DMS79 (cell line): ENCODE measurements at regions not wholly inside any gene's neighbourhood (a gene's known extent, or its start where the extent isn't known, plus 50 kb on each side); places are given as distances from the start of the nearest gene placed in this dataset.
A peak's percentile ranks its signal among the peaks of the same experiment; 100 is the strongest.

ENCODE experiments used
- DNase-seq: peaks from one replicate; lab custom pipeline; 2025; lab: John Stamatoyannopoulos, UW

DNA sequence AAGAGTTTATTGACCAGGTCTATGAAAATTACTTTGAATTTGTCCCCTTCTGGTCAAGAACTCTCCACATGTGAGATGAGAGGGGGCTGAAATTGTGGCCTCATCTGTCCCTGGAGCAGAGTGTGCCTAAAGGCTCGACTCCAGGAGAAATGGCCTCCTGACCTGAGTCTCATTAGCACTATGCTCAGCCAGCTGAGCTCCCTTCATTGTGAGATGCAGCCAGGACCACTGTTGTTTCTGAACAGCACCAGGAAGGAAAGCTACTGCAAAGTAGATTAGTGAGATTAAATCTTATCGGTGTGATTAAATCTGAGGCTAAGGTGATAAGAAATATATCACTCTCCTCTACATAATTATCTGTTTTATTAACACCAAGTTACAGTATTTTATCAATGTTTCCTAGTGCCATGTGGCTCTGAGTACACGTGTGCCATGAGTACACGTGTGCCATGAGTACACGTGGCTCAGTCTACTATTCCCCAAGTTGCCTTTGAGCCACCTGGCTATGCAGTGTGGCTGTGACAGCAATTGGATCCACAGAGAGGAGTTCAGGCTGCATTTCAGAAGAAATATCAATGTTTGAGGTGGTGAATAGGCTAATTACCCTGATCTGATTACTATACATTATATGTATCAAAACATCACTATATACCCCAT is 126.9 kb downstream of the IPMK start:
- no peak for DNase-seq

DNA sequence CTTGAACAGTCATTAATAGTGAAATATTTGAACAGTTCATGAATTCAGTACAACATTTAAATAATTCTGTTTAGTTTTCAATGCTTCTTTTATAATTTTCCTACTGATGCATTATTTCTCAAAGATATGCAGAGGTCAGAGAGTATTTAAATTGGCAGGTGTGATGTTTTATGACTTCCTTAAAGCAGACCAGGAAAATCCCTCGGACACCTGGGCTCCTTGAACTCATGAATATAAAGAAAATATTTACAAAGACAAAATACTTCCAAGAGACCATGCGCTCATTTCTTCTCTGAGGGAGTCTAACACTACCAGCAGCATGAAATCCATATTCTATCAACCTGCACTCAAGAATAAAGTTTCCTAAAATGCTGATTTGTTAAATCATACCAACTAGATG is 127.6 kb downstream of the IPMK start:
- no peak for DNase-seq

DNA sequence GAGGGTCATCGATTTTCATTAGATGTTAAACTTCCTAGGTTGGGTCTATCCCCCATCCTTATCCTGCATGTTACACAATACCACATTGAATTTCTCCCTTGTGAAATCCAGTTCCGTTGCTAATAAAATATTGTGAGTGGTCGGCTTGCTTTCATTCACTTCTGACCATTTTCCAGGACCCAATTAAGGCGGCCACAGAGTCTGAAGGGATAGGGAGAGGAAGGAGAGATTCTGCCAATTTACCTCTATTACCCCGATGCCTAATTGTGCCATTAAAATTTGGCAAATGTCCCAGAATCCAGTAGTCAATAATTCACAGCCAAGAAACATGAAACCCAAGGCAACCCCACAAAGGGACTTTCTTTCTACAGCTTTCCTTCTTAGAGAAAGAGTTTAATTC is 129.9 kb downstream of the IPMK start:
- DNase-seq, result peak; percentile 64

DNA sequence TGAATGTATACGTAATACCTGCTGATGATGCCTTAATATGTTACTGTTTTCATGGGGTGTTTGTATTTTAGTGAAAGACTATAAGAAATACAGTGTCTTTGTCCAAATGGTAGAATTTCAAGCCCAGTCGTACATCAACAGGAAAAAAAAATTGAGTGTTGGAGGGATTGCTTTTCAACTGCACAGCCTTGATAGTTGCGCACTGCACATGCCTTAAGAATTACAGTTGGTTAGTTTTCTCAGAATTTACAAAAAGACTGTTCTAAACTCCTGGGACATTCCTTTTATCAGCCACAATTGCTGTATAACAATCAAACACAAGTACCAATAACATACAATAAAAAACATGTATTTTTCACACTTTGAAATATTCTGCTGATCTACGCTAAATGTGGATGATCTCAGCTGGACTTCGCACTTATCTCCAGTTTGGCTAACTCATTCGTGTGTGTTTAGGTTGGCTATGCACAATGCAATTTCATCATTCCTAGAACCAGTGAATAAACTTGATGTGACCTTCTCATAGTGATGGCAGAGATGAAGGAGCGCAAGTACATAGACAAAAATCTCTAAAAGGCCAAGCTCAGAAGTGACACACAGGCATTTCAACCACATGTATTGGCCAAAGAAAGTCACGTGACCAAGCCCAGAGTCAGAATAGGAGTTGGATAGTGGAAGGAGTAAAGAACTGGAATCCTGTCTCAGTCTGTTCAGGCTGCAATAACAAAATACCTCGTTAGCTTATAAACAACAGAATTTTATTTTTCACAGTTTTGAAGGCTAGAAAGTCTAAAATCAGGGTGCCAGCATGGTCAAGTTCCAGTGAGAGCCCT is 152.3 kb downstream of the IPMK start:
- DNase-seq, result no peak

- no peak for DNase-seq
These were observed 158.0 kb downstream of the IPMK start for GRCh38 chr10:58109731-58110130.

DNA sequence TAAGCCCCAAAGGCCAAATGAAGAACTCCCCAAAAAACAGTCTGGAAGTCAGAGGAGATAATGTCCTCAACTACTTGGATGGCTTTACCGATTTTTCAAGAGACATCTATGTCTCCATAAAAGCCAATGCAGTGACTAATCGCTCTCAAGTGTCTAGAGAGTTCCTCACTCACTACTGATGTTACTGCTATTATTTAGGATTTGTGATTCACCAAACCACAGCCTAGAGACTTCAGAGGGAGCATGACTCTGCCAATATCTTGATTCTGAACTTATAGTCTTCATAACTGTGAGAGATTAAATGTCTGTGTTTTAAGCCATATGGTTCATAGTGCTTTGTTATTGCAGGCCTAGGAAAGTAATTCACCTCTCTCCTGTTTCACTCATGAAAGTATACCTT is 160.2 kb downstream of the IPMK start:
- no peak for DNase-seq

DNA sequence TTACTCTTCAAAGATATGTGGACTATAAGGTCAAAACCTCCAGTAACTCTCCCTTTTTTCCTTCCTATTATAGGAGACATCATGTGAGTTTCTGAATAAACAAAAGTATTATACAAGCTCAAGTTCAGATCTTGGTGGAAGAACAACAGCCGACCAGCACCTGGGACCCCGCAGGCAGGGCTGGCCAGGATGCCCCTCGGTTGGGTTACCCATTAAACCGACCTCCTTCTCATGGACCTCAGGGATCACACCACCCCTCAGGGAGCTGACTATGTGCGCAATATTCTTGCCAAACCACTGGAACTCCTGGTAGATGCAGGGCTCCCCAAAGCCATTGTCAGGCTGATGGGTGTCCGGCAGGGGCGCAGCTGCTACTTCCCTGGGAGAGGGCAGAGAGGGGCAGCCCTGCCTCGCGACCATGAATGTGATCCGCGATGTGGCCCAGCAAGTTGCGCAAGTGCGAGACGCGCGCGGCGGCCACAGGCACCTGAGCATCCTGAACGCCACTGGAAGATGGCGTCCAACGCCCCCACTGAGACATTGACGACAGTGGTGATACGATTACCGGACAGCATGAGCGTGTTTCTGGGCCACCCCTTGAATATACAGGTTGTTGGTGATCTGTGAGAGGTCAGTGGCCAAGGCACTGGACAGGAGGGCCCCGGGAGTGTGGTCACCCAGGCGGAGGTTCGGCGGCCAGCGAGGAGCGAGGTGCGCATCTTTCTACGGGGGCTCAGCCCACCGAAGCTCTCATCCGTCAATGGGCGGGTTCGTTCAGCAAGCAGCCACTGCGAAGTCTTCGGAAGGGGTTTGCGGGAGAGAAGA is 161.3 kb downstream of the IPMK start:
- DNase-seq, result no peak

GRCh38 chr10:58104351-58104751 is 163.3 kb downstream of the IPMK start:
- no peak for DNase-seq

DNA sequence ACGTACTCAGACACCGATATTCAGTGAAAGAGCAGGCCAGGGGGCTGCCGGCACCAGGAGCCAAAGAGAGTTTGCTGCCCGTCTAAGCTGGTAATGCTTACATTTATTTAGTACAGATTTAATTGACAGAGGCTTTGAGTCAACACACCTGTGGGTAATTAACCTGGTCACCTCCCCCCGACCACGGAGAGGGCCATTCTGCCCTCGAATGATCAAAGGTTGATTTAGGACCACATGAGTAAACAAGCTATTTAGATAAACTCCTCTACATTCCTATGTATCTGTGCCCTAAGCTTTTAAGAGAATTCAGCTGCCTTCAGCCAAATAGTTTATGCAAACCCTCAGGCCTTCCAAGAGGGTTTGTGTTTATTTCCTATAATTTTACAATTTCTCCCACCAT is 164.8 kb downstream of the IPMK start:
- DNase-seq, result no peak

DNA sequence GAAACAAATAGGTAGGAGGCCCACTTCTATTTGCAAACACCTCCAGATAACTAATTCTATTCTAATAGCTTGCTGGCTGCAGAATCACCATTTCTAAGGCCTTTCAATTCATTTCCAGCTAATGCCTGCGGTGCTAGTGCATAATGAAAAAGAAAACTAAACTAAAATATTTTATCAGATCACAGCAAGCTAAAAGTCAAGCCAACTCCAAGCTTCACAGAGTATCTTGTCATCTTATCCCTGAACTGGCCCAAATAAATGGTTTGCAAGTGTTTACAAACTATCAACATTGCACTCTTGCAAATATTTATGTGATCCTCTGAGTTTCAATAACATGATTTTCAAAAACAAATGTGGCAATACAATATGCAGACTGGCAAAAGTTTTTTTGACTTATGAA is 166.0 kb downstream of the IPMK start:
- DNase-seq, result no peak

GRCh38 chr10:58094985-58095718 is 172.5 kb downstream of the IPMK start:
- DNase-seq, result no peak

- no peak for DNase-seq
These were observed 175.8 kb downstream of the IPMK start for GRCh38 chr10:58091886-58092285.

DNA sequence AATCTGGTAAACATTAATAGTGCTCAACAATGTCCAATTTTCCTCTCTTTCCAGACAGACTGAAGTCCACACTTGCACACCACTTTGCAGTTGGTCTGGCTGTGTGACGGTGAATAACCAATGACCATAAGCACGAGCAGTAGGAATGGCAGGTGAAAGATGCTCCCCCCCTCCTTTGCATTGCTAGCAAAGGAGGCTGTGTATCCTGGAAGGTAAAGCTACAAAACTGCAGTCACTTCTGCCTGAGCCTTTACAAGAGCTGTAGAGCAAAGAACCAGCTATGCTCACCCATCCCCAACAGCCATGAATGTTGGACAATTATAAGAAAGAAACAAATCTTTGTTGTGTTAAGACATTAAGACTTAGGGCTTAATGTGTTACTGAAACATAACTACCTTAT is 178.0 kb downstream of the IPMK start:
- no peak for DNase-seq

DNA sequence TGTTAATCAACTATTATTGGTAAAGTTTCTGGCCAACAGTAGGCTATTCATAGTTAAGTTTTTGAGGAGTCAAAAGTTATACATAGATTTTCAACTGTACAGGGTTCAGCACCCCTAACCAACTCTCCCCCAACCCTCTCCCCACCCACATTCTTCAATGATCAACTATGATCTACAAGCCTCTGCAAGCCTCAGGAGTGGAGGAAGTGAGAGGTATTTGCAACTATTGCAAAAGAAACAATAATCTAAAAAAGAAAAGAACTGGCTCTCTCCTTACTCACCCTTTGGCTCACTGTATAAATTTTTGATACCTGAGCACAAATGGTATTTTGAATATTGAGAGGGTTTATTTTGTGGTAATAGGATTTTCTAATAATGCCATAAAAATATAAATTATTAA is 179.8 kb downstream of the IPMK start:
- no peak for DNase-seq

GRCh38 chr10:58086763-58087150 is 180.9 kb downstream of the IPMK start:
- DNase-seq, result no peak

GRCh38 chr10:58086144-58086762 is 181.4 kb downstream of the IPMK start:
- peak; percentile 18 for DNase-seq

DNA sequence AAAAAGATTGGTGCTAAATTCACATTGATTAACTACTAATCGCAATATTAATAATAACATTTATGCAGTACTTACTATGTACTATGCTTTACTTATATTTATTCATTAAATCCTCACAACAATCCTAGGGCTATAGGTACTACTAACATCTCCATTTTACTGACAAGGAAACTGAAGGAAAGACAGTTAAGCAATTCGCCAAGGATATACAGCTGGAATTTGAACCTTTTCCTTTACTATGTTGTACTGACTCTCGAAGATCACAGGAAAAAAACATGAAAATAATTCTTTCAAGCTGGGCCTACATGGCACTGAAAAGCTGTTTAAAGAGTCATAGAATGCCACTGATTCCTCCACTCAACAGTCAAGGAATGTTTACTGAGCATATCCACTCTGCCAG is 185.4 kb downstream of the IPMK start:
- no peak for DNase-seq

- DNase-seq, result no peak
These were observed 186.3 kb downstream of the IPMK start for GRCh38 chr10:58081353-58081752.

DNA sequence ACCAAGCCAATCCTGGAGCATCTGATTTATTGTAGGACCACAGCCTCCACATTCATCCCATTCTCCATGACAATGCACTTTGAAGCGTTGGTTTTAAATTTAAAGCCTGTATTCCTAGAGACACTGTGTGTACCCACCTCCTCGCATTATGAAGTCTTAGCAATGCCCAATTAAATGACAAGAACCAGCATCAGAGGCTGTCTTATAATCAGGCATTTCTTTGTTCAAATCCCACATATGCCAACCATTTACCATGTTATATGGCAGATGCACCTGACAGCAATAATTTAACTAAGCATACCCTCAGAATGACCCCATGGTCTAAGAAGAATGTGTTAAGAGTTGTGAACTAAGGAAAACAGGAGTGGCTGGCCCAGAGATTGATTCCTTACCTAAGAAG is 188.2 kb downstream of the IPMK start:
- no peak for DNase-seq

GRCh38 chr10:58072634-58073033 is 195.1 kb downstream of the IPMK start:
- no peak for DNase-seq

DNA sequence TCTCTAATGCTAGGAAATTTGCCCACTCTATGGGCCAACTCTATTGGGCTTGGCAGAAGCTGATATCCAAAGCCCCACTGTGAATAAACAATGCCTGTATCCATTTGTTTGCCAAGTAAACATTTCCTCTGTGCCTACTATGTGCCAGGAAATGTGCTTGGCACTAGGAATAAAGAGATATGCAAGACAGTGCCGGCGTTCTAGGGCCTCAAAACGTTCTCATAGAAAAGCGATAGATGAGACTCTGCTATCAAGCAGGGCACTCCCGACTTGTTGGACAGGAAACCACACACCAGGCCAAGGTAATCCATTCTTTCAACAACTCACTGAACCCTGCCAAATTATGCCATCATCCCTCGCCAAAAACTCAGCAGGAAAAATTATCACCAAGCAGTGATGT is 196.7 kb downstream of the IPMK start:
- DNase-seq, result no peak

GRCh38 chr10:58068809-58069208 is 198.9 kb downstream of the IPMK start:
- DNase-seq, result no peak
